Right hindlimb (tissue), 1 donor: ENCODE measurements at regions not wholly inside any gene's neighbourhood (a gene's known extent, or its start where the extent isn't known, plus 50 kb on each side); places are given as distances from the start of the nearest gene placed in this dataset.
"Not testable (repeated sequence)": the region's sequence is repeated elsewhere in the genome, so short reads cannot be mapped to it uniquely, and the experiment has no call there.

Experiments
- DNase-seq: peaks from one replicate; pipeline ENCODE4 v3.0.0-alpha.2; 2018

DNA sequence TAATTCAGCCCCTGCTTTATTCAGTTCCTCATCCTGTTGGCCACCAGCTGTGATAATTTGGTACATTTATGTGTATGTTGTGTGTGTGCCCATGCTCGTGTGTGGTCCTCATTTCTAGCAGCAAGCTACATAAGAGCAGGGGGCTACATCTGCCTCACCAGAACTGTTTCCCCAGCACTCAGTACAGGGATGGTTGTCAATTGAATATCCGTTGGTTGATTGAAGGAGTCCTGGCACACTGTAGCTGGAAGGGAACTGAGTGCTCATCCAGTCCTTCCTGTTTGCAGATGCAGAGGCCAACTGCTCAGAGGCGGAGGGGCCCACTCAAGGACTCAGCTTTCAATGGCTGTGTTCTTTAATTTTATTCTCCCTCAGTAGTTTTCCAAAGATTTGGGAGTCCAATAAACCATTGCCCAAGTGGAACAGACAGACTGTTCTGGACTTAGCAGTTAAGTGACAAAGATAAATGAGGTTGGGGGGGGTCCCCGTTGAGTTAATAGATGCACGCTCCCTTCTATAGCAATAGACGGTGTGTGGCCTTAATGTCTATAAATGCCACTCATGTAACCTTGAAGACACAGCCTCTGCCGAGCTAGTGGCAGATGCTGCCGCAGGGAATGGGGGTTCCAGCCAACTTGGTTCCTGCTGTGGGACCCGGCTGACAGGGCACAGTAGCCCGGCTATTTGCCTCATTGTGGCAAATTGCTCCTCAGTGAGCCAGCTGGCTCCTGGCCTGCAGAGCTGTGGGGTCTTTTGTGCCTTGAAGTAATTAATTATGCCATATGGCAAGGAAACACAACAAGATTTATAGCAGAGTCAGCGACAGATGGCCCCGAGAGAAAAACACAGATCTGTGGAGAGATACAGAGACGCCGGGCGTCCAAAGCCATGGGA, 71.4 kb upstream of the GRK3 start:
- DNase-seq: peak; percentile 38

- no peak for DNase-seq
These were observed 70.7 kb upstream of the GRK3 start for GRCh38 chr22:25493794-25494193.

DNA sequence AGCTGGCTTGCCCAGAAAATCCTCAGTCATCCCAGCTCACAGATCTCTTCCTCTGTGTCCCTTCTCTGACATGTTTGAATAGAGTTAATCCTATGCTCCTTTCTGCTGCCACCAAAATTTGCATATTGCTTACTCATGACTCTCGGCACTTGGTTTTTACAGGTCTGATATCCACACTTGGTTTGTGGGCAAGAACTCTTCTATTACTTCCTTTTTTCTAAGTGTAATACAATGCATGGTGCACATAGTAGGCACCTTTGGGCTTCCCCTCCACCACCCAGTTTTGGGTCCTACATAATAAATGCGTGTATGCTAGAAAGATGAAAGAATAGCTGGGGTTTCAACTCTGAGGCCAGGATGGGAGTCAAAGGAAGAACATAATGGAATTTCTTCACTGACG, 69.7 kb upstream of the GRK3 start:
- no peak for DNase-seq

- no peak for DNase-seq
These were observed 69.2 kb upstream of the GRK3 start for GRCh38 chr22:25495285-25495684.

- no peak for DNase-seq
These were observed 67.9 kb upstream of the GRK3 start for GRCh38 chr22:25496396-25497064.

GRCh38 chr22:25497181-25497641, 67.3 kb upstream of the GRK3 start:
- no peak for DNase-seq

- DNase-seq: no peak
These were observed 66.8 kb upstream of the GRK3 start for GRCh38 chr22:25497716-25498115.

DNA sequence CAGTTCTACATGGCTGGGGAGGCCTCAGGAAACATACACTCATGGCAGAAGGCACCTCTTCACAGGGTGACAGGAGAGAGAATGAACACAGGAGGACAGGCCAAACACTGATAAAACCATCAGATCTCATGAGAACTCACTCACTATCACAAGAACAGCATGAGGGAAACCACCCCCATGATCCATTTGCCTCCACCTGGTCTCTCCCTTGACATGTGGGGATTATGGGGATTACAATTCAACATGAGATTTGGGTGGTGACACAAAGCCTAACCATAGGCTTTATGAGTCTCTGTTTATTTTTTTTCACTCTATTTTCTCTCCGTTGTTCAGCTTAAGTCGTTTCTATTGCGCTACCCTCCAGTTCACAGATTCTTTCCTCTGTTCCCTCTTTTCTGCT, 63.8 kb upstream of the GRK3 start:
- not testable (repeated sequence) for DNase-seq

GRCh38 chr22:25504017-25504416, 60.5 kb upstream of the GRK3 start:
- DNase-seq: not testable (repeated sequence)

DNA sequence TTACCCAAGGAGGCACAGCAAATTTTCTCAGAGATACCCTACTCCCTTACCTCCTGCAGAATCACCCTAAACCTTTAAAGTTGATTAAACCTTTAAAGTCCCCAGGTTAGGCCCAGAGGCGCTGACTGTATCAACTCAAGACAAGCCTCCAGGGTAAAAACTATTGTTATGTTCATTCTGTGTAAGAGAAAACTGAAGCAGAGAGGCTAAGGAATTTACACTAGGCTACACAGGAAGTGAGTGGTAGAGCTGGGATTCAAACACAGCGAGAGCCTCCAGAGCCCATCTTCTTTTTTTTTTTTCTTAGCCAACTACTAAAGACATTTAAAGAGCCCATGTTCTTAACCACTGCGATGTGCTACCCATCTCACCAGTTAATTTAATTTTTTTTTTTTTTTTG, 56.3 kb upstream of the GRK3 start:
- no peak for DNase-seq

DNA sequence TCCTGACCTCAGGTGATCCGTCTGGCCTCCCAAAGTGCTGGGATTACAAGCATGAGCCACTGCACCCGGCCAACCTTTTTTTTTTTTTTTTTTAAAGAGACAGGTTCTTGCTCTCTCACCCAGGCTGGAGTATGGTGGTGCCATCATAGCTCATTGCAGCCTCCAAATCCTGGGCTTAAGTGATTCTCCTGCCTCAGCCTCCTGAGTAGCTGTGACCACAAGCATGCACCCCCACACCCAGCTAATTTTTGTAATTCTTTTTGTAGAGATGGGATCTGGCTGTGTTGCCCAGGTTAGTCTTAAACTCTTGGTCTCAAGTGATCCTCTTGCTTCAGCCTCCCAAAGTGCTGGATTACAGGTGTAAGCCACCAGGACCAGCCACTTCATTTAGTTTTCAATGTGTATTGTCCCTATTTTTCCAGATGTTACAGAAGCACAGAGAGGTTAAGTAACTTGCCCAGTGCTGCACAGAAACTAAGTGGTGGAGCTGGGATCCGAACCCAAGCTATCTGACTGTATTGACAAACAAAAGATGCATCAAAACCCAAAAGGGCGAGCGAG, 55.6 kb upstream of the GRK3 start:
- no peak for DNase-seq

GRCh38 chr22:25509374-25509791, 55.1 kb upstream of the GRK3 start:
- no peak for DNase-seq

DNA sequence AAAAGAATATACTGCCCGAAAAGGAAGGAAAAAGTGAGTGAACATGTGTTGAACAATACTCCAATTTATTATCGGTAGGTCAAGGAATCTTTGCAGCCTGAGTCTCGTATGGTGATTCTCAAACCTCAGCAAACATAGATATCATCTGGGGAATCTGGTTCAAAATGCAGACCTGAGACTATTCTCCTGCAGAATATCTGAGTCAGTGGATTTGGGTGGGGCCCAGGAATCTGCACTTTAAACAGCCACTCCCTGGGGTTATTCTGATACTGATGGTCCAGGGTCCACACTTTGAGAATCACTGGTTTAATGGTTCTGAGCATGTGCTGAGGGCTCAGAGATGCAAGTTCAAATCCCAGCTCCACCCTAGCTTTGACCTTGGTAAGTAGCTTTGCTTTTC, 53.6 kb upstream of the GRK3 start:
- DNase-seq: no peak

DNA sequence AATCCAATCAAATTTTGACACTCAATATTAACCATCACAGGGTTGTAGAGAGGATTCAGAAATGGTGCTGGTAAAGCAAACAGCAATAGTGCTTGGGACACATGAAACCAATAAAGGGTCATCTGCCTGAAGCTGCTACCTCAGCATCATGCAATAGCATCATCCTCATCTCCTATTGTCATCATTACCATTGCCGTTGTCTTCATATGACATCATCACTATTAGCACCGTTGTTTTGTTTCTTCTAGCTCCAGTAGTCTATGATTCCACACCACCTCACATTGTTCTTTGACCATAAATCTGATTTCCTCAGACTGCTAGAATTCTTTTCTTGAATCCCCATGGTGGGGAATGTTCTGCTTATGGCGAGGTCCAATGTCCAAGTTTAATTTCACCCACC, 52.8 kb upstream of the GRK3 start:
- no peak for DNase-seq

DNA sequence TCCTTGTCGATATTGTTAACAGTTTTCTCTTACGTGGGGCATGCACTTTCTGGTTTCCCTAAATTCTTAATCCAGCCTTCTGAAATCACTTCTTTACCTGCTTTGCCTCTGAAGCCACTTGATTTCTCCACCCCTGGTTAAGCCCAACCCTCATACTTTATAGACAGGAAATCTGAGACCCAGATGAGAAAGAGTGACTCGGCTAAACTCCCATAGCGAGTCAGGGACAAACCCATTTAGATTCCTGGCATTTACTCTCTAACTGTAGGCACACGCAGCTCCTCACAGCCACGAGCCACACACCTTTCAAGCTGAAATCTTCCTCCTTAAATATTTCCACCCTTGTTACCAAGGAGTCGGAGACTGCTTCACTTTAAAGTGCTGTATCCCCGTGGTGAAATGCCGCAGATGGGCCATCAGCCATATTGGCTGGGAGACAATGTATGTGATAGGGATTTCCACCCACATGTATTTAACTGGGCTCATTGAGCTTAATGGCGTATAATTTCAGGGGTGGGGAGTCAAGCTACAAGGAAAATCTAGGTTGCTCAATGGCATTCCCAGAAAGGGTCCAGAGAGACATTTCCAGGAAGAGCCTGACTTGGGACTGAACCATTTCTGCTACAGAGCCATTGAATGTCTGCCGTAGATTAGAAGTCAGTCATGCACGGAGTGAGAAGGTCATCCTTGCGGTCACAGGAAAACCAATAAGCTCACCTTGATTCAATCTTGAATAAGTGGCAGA, 49.9 kb upstream of the GRK3 start:
- no peak for DNase-seq
